Activated naive CD8-positive, alpha-beta T cell treated with anti-CD3 and anti-CD28 coated beads, Interleukin-2, amount 10 ng/mL, durations not matched to agents 7 days and 5 days (primary cell): ENCODE measurements at regions not wholly inside any gene's neighbourhood (a gene's known extent, or its start where the extent isn't known, plus 50 kb on each side); places are given as distances from the start of the nearest gene placed in this dataset.

ENCODE experiments used
- ATAC-seq: fragments of 150-1000 bp; cut with Tn5 transposase; one replicate; pipeline ENCODE4 v1.10.0; 2021; ENCODE audit warnings: low read depth, moderate library complexity
- POLR2A ChIA-PET: fragments of 350-600 bp; sonication (Branson Sonifier 250); formaldehyde crosslinking; loops from one replicate; lab custom pipeline; 2021; ENCODE audit warnings: antibody characterized with exemption; lab: Charles Lee
- DNase-seq: peaks from one replicate; pipeline ENCODE4 v3.0.0; 2021
- H3K27ac Mint-ChIP-seq: one replicate; pipeline ENCODE4 v1.8.0; 2022; ENCODE audit warnings: mild to moderate bottlenecking, mixed read lengths
- H3K27me3 Mint-ChIP-seq: one replicate; pipeline ENCODE4 v1.8.0; 2022; ENCODE audit warnings: mild to moderate bottlenecking, moderate library complexity, mixed read lengths
- H3K36me3 Mint-ChIP-seq: one replicate; pipeline ENCODE4 v1.8.0; 2021; ENCODE audit warnings: mild to moderate bottlenecking, mixed read lengths
- H3K4me1 Mint-ChIP-seq: one replicate; pipeline ENCODE4 v1.8.0; 2021; ENCODE audit warnings: mixed read lengths
- H3K4me3 Mint-ChIP-seq: one replicate; pipeline ENCODE4 v1.8.0; 2022; ENCODE audit warnings: mild to moderate bottlenecking, moderate library complexity, mixed read lengths
- H3K9me3 Mint-ChIP-seq: one replicate; pipeline ENCODE4 v1.8.0; 2021; ENCODE audit warnings: mixed read lengths

DNA sequence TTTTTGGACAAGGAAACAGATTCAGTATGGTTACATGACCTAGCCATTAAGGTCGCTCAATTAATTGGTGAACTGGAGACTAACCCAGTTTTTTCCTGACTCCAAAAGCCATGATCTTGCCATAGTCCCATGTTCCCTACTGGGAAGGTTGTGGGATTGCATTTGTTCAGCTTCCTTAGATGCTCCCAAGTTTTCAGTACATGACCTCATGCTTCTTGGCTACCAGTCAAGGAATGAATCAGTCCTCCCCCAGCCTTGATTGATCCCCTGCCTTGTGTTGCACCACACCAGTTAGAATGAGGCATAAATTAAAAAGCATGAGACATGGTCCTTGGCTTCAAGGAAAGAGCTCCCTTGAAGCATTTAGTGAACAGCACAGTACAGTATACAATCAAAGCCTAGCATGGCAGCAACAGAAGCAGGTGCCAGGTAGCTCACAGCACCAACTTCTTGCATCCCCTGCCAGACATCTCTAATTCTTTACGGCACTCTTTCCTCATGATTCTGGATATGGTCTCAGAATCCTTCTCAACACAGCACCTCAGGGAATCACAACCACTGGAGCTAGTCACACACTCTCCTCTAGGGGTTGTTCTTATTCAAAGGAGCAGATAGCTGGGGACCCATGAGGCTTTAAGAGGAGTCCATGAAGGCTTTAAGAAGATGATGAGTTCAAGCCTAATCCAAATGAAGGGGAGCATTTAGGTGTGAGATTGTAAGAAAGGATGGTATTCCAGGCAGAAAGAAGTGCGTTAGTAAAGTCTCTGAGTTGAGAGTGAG, 295.5 kb upstream of the CLINT1 start:
- ATAC-seq = no peak
- peaks cover 4% of the 10 kb centered on the region for H3K27me3 Mint-ChIP-seq
- H3K4me1 Mint-ChIP-seq = no peaks in the 10 kb centered on the region
- no peak overlapping the region for H3K4me3 Mint-ChIP-seq
- POLR2A ChIA-PET = no interaction called here
- DNase-seq = no peak
- no peaks in the 10 kb centered on the region for H3K9me3 Mint-ChIP-seq
- no peak overlapping the region for H3K27ac Mint-ChIP-seq
- H3K36me3 Mint-ChIP-seq = no peaks in the 10 kb centered on the region

DNA sequence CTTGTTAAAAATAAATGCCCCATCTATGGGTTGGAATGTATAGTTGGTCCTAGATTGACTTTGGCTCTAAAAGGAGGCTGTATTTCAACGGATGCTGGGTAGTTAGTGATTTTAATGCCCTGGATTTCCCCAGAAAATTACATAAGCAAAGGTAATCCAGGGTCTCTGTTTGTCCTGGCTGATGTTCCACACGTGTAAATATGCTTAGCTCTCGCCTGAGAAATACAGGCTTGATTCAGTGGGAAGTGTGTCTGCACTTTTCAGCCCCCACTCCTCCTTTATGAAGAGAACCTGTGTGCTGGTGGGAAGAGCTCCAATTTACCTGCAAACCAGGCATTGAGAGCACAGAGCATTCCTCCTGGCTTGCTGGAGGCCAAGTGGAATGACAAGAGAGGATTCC, 294.6 kb upstream of the CLINT1 start:
- H3K27ac Mint-ChIP-seq = no peak overlapping the region
- no peaks in the 10 kb centered on the region for H3K9me3 Mint-ChIP-seq
- H3K4me1 Mint-ChIP-seq = no peaks in the 10 kb centered on the region
- H3K4me3 Mint-ChIP-seq = no peak overlapping the region
- peaks cover 4% of the 10 kb centered on the region for H3K27me3 Mint-ChIP-seq
- no peaks in the 10 kb centered on the region for H3K36me3 Mint-ChIP-seq
- DNase-seq = no peak
- POLR2A ChIA-PET = no interaction called here
- no peak for ATAC-seq

DNA sequence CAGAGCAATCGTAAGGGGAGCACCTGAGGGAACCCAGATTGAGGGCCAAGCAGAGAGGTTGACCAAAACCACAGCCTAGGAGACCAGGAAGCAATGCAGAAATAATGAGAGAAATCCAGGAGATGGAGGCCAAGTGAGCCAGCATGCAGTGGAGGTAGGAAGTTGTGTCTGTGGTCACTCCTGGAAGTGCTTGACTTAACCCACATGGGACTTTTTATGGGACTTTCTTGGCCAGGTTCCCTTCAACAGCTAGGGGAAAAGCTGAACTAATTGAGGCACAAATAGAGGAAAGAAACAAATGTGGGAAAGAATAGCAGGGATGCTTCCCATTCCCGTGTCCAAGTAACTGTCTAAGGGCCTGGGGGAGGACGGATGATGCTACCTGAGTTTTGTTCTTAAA, 293.2 kb upstream of the CLINT1 start:
- Mint-ChIP-seq H3K9me3 (no peaks in the 10 kb centered on the region), H3K4me3 (no peak overlapping the region), H3K27ac (no peak overlapping the region), H3K4me1 (no peaks in the 10 kb centered on the region), H3K36me3 (no peaks in the 10 kb centered on the region), H3K27me3 (peaks cover 2% of the 10 kb centered on the region)
- POLR2A ChIA-PET = no interaction called here
- no peak for ATAC-seq
- no peak for DNase-seq

DNA sequence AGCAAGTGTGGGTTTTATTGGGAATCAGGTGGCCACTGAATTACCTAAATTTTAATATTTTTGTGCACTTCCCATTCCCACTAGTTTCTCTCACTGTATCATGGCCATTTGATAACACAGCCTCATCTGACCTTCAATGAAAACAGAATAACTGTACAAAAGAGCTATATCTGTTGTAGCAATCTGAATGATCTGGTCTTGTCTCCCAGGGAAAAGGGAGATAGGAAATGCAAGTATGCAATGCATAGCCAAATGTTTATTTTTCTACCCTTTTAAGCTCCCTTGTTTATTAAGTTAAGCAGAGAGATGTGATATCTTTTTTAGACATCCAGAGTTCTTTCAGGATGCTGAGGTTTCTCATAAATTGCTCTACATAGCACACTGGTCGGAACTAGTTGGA, 288.3 kb upstream of the CLINT1 start:
- no peak for ATAC-seq
- Mint-ChIP-seq H3K4me3 (no peak overlapping the region), H3K36me3 (no peaks in the 10 kb centered on the region)

DNA sequence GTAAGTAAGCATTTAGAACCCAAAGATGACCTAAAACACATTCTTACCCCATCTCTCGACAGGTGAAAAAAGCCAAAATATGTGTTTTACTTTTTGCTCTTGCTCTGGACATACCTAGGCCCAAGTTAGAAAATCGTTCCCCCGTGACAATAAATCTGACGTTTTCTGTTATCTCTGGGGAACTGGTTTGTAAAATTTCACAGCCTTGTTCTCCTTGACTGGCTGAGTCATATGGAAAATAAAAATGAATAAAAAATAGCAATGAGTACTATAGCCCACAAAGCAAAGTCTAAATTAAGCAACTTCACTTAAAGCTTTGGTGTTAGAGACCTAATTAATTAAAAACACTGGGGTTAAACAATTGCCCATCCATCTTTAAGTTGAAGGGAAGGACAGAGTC, 286.9 kb upstream of the CLINT1 start:
- H3K4me3 Mint-ChIP-seq = no peak overlapping the region
- H3K27ac Mint-ChIP-seq = no peak overlapping the region
- DNase-seq (no peak), ATAC-seq (no peak)
- POLR2A ChIA-PET = no interaction called here
- H3K9me3 Mint-ChIP-seq = no peaks in the 10 kb centered on the region
- no peaks in the 10 kb centered on the region for H3K36me3 Mint-ChIP-seq
- no peaks in the 10 kb centered on the region for H3K4me1 Mint-ChIP-seq
- H3K27me3 Mint-ChIP-seq = no peaks in the 10 kb centered on the region

More for the DNA sequence above, 288.3 kb upstream of the CLINT1 start:
- no peaks in the 10 kb centered on the region for H3K4me1 Mint-ChIP-seq
- no peak overlapping the region for H3K27ac Mint-ChIP-seq
- H3K9me3 Mint-ChIP-seq = no peaks in the 10 kb centered on the region
- H3K27me3 Mint-ChIP-seq = no peaks in the 10 kb centered on the region
- no peak for DNase-seq
- POLR2A ChIA-PET = no interaction called here

DNA sequence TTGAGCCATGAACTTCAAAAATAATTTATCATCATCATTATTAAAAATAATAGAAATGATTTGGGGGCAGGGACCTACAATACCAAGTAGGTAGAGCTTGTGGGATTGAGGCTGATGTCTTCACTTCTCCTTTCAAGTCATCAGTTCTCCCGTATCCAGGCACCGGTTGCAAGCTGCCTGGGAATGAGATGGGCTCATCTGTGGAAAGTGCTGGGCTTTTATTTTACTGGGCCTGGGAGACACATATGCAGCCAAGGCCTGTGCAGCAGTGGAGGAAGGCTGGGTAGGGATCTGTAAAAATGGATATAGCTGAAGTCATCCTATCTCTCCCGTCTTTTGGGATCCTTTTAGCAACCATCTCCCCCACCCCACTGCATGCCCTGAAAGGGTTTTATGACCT, 284.1 kb upstream of the CLINT1 start:
- no peaks in the 10 kb centered on the region for H3K4me1 Mint-ChIP-seq
- H3K27ac Mint-ChIP-seq = no peak overlapping the region
- no peaks in the 10 kb centered on the region for H3K9me3 Mint-ChIP-seq
- ATAC-seq (no peak), DNase-seq (no peak)
- POLR2A ChIA-PET = no interaction called here
- peaks cover 2% of the 10 kb centered on the region for H3K27me3 Mint-ChIP-seq
- H3K4me3 Mint-ChIP-seq = no peak overlapping the region
- no peaks in the 10 kb centered on the region for H3K36me3 Mint-ChIP-seq

- H3K9me3 Mint-ChIP-seq = no peaks in the 10 kb centered on the region
- POLR2A ChIA-PET = no interaction called here
- no peak for DNase-seq
- no peaks in the 10 kb centered on the region for H3K36me3 Mint-ChIP-seq
- no peak overlapping the region for H3K27ac Mint-ChIP-seq
- H3K4me3 Mint-ChIP-seq = no peak overlapping the region
- H3K27me3 Mint-ChIP-seq = peaks cover 2% of the 10 kb centered on the region
- no peak for ATAC-seq
- H3K4me1 Mint-ChIP-seq = no peaks in the 10 kb centered on the region
Observed at GRCh38 chr5:158142156-158142555, 283.2 kb upstream of the CLINT1 start.

DNA sequence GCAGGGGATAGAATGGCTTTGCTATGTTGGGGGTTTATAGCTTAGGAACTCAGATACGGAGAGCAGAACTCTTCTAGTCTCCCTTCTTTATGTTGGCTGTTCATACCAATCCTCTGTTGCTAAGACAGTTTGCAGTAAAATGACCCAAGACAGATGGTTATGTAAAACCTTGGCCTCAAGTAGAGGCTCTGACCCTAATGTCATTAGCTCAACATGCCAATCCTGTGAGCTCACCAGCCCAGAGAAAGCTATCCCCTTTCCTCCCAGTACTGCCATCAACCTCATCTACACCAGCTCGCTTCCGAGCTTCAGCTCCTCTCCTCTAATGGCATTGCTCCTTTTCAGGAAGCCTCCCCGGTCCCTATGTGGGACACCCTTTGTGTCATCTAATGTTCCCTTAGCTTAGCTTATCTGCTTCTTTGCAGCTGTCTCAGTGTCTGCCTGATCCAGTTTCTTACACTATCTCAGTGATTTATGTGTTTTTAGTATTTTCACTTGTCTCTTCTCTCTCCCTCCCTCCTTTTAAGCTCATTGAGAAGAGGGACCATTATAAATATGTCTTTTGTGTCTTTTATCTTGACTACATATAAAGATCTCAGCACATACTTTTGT, 281.3 kb upstream of the CLINT1 start:
- POLR2A ChIA-PET = no interaction called here
- no peaks in the 10 kb centered on the region for H3K36me3 Mint-ChIP-seq
- ATAC-seq (no peak), DNase-seq (no peak)
- no peaks in the 10 kb centered on the region for H3K4me1 Mint-ChIP-seq
- H3K9me3 Mint-ChIP-seq = no peaks in the 10 kb centered on the region
- peaks cover 2% of the 10 kb centered on the region for H3K27me3 Mint-ChIP-seq
- no peak overlapping the region for H3K27ac Mint-ChIP-seq
- no peak overlapping the region for H3K4me3 Mint-ChIP-seq

GRCh38 chr5:158139161-158139560, 280.2 kb upstream of the CLINT1 start:
- POLR2A ChIA-PET = no interaction called here
- Mint-ChIP-seq H3K4me3 (no peak overlapping the region), H3K36me3 (no peaks in the 10 kb centered on the region), H3K9me3 (no peaks in the 10 kb centered on the region), H3K27ac (no peak overlapping the region), H3K4me1 (no peaks in the 10 kb centered on the region), H3K27me3 (peaks cover 2% of the 10 kb centered on the region)
- ATAC-seq = no peak
- DNase-seq = no peak

DNA sequence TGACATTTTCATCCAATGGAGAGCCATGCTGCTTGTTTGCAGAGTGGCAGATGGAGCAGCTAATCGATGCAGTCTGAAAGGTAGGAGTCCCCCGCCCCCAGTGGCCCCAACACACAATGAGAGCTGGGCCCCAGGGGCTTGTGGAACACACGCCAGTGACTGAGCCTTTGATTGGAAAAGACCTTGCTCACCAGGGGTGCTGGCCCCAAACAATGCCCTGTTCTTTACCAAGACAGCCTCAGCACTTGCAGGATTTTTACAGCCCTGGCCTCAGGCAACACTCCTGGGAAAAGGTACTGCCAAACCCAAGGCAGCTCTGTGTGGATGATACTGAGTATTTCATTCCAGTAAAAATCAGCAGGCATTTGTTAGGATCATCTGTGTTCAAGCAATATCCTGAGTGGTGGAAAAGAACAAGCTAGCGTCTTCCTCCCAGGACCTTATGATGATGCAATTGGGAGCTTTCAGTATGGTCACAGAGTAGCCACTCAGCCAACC, 276.8 kb upstream of the CLINT1 start:
- H3K9me3 Mint-ChIP-seq = no peaks in the 10 kb centered on the region
- no peak overlapping the region for H3K4me3 Mint-ChIP-seq
- no peaks in the 10 kb centered on the region for H3K4me1 Mint-ChIP-seq
- H3K27me3 Mint-ChIP-seq = peaks cover 2% of the 10 kb centered on the region
- DNase-seq = no peak
- no peaks in the 10 kb centered on the region for H3K36me3 Mint-ChIP-seq
- H3K27ac Mint-ChIP-seq = no peak overlapping the region
- ATAC-seq = no peak
- POLR2A ChIA-PET = no interaction called here

- no peaks in the 10 kb centered on the region for H3K4me1 Mint-ChIP-seq
- no peak overlapping the region for H3K4me3 Mint-ChIP-seq
- POLR2A ChIA-PET = no interaction called here
- H3K36me3 Mint-ChIP-seq = no peaks in the 10 kb centered on the region
- ATAC-seq (no peak), DNase-seq (no peak)
- H3K27me3 Mint-ChIP-seq = peaks cover under 1% of the 10 kb centered on the region
- H3K27ac Mint-ChIP-seq = no peak overlapping the region
- no peaks in the 10 kb centered on the region for H3K9me3 Mint-ChIP-seq
Observed at GRCh38 chr5:158133369-158133768, 274.4 kb upstream of the CLINT1 start.

- no peaks in the 10 kb centered on the region for H3K27me3 Mint-ChIP-seq
- POLR2A ChIA-PET = no interaction called here
- H3K4me1 Mint-ChIP-seq = no peaks in the 10 kb centered on the region
Observed at GRCh38 chr5:158127536-158127935, 268.6 kb upstream of the CLINT1 start.

DNA sequence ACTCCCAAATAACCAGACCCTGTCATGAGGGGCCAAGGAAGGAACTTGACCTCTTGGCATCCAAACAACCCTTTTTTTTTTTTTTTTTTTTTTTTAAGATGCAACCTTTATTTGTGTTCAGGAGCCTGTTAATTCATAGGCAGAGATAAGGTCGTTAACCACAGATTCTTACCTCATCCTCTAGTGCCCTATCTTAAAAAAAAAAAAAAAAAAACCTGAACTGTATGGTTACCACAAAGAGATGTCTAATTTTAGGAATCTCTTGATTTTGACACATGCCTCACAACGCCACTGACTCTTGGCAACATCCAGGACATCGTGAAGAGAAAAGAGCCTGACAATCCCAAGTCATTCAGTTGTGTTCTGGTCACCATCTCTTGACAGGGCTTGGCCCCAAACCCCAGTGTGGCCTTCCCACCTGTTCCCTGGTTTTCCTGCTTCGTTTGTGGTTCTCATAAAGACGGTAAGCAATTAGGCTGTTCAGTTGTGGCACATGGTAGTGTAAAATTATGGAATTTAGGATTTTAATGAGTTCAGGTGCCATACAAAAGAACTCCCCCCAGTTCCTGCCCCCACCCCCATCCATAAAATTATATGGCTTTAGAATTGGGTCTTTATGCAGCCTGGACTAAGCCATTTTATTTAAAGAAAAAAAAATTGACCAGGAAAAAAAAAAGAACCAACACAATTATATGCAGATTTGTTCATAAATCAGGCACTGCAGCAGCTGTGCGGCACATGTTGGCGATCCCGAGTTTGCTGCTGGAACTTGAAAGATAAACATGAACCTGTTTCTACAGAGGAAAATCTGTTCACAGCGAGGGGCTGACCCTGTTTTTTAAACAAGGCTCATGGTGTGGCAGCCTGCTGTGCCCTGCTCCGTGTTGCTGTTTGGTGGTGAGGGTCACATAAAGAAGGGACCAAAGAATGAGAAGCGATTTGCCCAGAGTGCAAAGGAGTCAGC, 267.8 kb upstream of the CLINT1 start:
- no peaks in the 10 kb centered on the region for H3K36me3 Mint-ChIP-seq
- POLR2A ChIA-PET = no interaction called here
- no peaks in the 10 kb centered on the region for H3K9me3 Mint-ChIP-seq
- no peak overlapping the region for H3K4me3 Mint-ChIP-seq
- peaks cover 2% of the 10 kb centered on the region for H3K27me3 Mint-ChIP-seq
- DNase-seq (no peak), ATAC-seq (no peak)
- H3K4me1 Mint-ChIP-seq = no peaks in the 10 kb centered on the region
- no peak overlapping the region for H3K27ac Mint-ChIP-seq

More at GRCh38 chr5:158127536-158127935, 268.6 kb upstream of the CLINT1 start:
- H3K9me3 Mint-ChIP-seq = no peaks in the 10 kb centered on the region
- H3K27ac Mint-ChIP-seq = no peak overlapping the region
- H3K4me3 Mint-ChIP-seq = no peak overlapping the region
- no peak for ATAC-seq
- DNase-seq = no peak
- H3K36me3 Mint-ChIP-seq = no peaks in the 10 kb centered on the region
